GM18909 (cell line): ENCODE measurements at regions not wholly inside any gene's neighbourhood (a gene's known extent, or its start where the extent isn't known, plus 50 kb on each side); places are given as distances from the start of the nearest gene placed in this dataset.
"Not testable (repeated sequence)": the region's sequence is repeated elsewhere in the genome, so short reads cannot be mapped to it uniquely, and the experiment has no call there.

Source experiments
- ATAC-seq: cut with Tn5 transposase; IDR thresholded peaks from one replicate; pipeline ENCODE4 v1.9.1; 2021; ENCODE audit warnings: mild to moderate bottlenecking; ENCODE audit not compliant: unreplicated experiment, poor library complexity

- ATAC-seq, result no peak
Observed at GRCh38 chr10:6936931-6937330, 356.9 kb upstream of the PRKCQ start.

- ATAC-seq, result no peak
Observed at GRCh38 chr10:6929148-6929830, 349.2 kb upstream of the PRKCQ start.

- no peak for ATAC-seq
Observed at GRCh38 chr10:6928586-6928985, 348.5 kb upstream of the PRKCQ start.

GRCh38 chr10:6926971-6927370 lies 346.9 kb upstream of the PRKCQ start:
- no peak for ATAC-seq

- no peak for ATAC-seq
Observed at GRCh38 chr10:6925146-6925545, 345.1 kb upstream of the PRKCQ start.

- ATAC-seq, result no peak
Observed at GRCh38 chr10:6924166-6924565, 344.1 kb upstream of the PRKCQ start.

- ATAC-seq, result not testable (repeated sequence)
Observed at GRCh38 chr10:6921026-6921425, 340.9 kb upstream of the PRKCQ start.

GRCh38 chr10:6920072-6921019 lies 340.3 kb upstream of the PRKCQ start:
- ATAC-seq, result peak; percentile 96

GRCh38 chr10:6919077-6919476 lies 339.0 kb upstream of the PRKCQ start:
- no peak for ATAC-seq

- ATAC-seq, result peak; percentile 30
Observed at GRCh38 chr10:6918305-6918704, 338.2 kb upstream of the PRKCQ start.

GRCh38 chr10:6917125-6917524 lies 337.0 kb upstream of the PRKCQ start:
- ATAC-seq, result no peak

- peak; percentile 44 for ATAC-seq
Observed at GRCh38 chr10:6916601-6917000, 336.5 kb upstream of the PRKCQ start.

- no peak for ATAC-seq
Observed at GRCh38 chr10:6915307-6915706, 335.2 kb upstream of the PRKCQ start.

- no peak for ATAC-seq
Observed at GRCh38 chr10:6912929-6913328, 332.9 kb upstream of the PRKCQ start.

- no peak for ATAC-seq
Observed at GRCh38 chr10:6912424-6912823, 332.3 kb upstream of the PRKCQ start.

GRCh38 chr10:6912021-6912420 lies 331.9 kb upstream of the PRKCQ start:
- no peak for ATAC-seq

- ATAC-seq, result no peak
Observed at GRCh38 chr10:6909905-6910560, 330.0 kb upstream of the PRKCQ start.

- ATAC-seq, result no peak
Observed at GRCh38 chr10:6907877-6908530, 327.9 kb upstream of the PRKCQ start.

GRCh38 chr10:6894405-6894804 lies 314.3 kb upstream of the PRKCQ start:
- ATAC-seq, result no peak

- no peak for ATAC-seq
Observed at GRCh38 chr10:6892864-6893263, 312.8 kb upstream of the PRKCQ start.

- ATAC-seq, result no peak
Observed at GRCh38 chr10:6891924-6892323, 311.8 kb upstream of the PRKCQ start.
